DMS 273 treated with DMSO at 0.1 percent for 48 hours (cell line): ENCODE measurements at regions not wholly inside any gene's neighbourhood (a gene's known extent, or its start where the extent isn't known, plus 50 kb on each side); places are given as distances from the start of the nearest gene placed in this dataset.
"Not testable (repeated sequence)": the region's sequence is repeated elsewhere in the genome, so short reads cannot be mapped to it uniquely, and the experiment has no call there.

Experiments
- DNase-seq: peaks from one replicate; lab custom pipeline; 2025; lab: John Stamatoyannopoulos, UW

DNA sequence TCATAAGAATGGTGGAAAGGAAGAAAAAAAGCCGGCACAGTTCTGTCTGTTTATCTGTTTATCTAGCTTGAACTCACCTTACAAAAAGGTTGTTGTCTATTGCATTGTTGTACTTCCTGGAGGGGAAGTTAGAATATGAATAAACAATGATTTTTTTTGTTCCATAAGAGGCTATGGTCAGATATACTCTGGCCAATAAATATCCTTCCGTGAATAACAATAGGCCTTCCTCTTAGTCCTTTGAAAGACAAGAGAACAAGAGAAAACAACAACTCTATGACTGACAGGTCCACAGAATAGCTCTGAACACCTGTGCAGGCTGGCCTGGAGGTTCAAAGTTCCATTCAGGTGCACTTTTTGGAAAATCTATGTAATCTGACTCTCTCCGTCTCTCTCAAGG is 192.8 kb upstream of the KRR1 start:
- no peak for DNase-seq

DNA sequence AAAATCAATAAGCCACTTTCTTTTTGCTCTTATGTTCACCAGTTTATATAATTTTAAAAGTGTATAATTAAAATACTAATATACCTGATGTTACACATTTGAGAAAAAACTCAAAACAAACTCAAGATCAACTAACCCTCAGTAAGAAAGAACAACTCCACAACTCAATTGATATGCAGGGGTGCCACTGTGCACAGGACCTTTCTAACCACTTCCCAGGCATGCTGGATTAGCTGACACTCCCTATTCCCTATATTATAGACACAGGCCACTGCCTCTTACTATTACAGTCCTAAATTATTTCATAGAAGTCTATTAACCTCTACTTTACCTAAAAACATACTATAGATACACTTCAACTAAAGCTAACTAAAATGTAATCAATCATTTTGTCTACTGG is 191.7 kb upstream of the KRR1 start:
- DNase-seq = no peak

DNA sequence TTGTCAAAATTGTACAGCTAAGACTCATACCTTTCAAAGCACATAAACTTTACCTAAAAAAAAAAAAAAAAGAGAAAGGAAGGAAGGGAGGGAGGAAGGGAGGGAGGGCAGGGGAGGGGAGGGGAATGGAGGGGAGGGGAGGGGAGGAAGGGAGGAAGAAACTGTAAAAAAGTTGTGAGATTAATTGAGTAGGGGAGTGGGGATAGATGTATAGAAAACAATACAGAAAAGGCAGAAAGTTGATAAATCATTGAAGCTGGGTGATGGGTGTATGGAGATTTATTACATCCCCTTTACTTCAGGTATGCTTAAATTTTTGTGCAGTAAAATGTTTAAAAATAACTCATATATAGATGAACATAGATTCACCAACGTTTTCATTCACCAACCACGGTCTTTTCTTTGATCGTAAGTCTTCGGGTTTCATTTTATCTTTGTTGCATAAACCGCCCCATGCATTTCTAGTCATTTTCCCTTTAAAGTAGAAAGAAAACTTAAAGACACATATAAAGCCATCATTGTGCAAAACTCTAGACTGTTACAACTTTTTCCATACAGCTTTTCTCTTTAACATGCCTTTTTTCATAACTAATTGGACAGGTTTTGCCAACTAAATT is 191.2 kb upstream of the KRR1 start:
- DNase-seq = no peak

DNA sequence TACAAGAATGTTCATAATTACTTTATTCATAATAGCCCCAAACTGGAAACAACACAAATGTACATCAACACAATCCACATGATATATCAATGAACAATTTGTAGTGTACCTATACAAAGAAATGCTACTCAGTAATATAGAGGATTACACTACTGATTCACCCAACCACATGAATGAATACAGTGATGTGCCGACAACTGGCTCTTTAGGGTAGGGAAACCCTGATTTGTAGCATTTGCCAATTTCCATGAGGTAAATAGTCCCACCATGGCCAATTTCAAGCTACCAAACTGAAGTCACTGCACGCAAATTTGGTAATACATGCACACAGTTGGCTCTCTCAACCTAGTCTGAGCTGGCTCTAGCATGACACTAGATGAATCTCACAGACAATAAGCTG is 190.4 kb upstream of the KRR1 start:
- no peak for DNase-seq

DNA sequence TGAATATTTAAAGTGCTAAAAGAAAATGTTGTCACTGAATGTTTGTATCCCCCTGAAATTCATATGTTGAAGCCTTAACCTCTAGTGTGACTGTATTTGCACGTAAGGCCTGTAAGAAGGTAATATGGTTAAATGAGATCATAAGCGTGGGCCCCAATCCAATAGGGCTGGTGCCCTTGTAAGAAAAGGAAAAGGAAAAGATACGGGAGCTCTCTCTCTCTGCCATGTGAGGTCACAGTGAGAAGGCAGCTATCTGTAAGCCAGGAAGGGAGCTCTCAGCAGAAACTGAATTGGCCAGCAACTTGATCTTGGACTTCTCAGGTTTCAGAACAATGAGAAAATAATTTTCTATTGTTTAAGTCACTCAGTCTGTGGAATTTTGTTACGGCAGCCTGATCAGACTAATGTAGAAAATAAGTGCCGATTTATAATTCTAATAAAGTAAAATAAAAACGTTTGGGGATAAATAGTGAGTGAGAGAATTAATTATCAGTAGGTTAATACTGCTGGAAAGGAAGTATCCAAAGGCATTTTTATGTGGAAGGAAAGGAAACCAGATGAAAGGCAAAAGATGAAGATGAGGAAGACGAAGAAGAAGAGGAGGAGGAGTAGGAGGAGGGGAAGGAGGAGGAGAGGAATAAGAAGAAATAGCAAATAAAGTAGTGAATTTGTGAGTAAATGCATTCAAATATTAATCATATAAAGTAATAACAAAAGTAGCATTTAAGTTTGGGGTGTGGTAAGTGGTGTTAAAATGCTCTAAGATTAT is 188.5 kb upstream of the KRR1 start:
- DNase-seq = no peak

DNA sequence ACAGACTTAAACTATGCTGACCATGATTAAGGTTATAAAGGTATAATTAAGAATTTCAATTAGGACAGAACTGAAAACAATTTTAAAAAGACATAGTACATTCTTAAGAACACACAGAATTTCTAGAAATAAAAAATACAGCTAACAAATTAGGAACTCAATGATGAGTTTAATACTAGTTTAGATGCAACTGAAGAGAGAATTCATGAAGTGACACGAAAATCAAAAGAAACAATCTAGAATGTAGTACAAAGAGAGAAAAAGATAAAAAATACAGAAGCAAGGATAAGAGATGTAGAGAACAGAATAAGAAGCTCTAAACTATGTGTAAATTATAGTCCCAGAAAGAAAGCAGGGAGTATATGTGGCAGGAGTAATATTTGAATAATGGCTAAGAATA is 187.8 kb upstream of the KRR1 start:
- DNase-seq = no peak

DNA sequence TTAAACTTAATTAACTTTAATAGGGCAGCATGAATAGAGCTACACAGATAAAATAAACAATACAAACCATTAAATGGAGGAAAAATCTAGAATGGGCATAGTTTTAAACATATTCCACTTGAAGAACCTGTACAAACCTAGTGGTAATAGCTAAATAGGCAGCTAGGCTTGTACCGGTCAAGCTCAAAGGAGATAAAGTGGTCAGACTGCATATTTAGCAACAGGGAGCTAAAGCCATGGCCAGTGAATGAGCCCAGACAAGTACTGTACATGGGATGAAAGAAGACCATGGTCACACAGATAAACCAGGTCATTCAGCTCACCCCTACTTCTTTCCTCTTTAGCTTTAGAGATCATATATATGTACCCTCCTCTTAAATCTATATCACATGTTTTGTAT is 186.6 kb upstream of the KRR1 start:
- DNase-seq = no peak

DNA sequence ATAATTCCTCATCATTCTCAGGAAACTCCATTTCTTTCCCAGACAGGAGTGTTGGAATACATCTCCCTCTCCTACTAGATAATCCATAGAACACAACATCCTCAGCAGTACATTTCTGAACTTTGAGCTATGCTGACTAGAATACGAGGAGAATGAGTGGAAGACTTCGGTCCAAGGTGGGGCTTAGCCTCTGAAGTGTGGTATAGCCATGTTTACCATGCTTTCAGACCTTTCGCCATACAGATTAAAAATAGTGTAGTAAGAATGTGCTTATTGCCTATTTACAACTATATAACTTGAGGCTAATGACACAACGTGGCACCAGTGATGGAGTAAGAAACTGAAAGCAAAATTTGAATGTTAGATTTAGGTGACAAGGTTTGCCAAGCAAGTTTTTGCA is 184.5 kb upstream of the KRR1 start:
- no peak for DNase-seq

DNA sequence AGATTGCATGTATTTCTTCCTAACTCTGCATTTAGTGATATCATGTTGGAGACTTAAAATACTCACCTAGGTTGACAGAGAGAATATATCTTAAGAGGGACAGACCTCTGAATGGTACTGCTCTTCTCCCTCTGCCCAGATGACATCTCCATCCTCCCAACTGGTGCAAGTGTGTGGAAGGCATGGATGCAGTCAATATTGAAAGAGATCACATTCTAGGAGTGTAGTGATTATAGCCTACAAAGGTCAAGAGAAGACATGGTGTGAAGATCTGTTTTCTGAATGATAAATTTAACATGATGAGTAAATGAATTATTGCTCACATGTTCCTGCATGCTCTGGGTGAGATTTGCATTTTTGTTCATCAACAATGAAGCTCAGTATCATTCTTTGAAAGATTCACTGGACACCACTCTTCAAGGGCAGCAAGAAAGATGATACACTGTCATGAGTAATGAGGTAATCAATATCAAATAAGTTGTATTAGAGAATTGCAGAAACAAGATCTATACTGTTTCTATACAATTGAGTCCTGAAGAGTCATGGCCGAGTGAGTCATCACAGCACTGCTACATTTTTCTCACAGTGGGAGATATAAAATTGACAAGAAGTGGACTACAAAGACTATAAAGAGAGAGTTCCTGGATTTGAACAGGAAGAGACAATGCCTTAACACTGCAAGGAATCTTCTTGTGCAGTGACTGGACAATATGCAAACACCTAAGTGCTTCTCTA is 183.3 kb upstream of the KRR1 start:
- DNase-seq = no peak

DNA sequence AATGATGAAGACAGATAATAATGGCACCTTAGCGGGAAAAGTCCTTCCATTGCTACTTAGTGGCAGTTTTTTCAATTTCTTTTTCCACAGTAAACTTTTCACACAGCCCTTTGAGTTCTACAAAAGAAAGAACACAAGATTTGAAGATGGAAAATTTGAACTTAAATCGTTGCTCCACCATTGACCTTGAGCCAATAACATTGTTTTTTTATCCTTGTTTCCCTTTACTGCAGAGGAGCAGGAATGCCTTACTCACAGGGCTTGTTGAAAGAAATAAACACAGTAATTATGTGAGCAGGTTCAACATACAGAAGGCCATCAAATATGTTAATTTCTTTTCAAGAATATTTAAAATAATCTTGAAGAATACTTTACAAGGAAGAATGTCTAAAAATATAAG is 181.5 kb upstream of the KRR1 start:
- no peak for DNase-seq

DNA sequence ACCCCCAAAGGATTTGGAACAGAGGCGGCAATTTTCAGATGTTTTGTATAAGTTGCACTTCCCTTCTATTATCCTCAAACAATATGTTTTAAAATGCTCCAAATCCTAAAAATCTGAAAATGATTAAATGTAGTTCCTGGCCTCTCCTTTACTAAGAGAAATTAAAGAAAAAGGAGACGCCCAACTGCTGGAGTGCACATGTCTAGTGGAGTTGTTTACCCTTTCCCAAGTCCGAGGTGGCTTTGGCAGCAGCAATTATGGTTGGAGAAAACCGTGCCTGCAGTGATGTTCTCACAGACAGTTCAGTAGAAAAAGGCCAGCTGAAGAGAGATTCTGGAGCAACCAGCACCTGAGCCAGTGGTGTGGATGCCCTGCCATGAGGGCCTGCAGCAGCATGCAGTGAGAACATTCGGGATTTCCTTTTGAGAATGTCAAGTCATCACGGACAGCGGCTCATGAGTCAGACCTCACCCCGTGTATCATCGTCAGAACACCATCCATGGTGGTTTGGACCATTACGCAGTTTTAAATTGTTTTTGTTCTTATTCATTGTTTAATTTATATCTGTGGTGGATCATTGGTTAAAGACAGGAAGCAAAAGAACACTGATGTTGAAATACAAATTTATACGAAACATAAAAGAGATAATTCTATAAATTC is 179.0 kb upstream of the KRR1 start:
- no peak for DNase-seq

DNA sequence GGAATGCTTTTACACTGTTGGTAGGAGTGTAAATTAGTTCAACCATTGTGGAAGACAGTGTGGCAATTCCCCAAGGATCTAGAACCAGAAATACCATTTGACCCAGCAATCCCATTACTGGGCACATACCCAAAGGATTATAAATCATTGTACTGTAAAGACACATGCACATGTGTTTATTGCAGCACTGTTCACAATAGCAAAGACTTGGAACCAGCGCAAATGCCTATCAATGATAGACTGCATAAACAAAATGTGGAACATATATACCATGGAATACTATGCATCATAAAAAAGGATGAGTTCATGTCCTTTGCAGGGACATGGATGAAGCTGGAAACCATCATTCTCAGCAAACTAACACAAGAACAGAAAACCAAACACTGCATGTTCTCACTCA is 174.8 kb upstream of the KRR1 start:
- DNase-seq = not testable (repeated sequence)

DNA sequence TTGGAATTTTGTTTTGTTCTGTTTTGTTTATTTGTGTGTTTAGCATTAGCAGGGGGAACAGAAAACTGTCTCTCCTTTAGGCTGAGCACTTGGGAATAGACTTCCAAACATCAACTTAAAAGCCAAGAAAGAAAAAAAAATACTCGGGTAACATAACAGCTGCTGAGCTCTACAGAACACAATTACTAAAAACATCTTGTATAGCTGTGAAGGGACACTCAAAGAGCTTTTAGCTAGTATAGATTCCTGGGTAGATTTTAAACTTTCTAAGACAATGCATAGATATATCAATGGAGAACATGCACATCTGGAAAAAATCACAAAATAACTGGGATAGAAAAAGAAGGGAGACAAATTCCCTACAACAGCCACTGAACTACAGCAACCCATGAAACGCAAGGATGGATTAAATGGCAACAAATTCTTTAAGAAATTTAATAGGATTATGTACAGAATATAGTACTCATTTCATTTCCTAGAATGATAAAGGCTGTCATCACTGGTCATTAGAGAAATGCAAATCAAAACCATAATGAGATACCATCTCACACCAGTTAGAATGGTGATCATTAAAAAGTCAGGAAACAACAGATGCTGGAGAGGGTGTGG is 174.3 kb upstream of the KRR1 start:
- DNase-seq = no peak

DNA sequence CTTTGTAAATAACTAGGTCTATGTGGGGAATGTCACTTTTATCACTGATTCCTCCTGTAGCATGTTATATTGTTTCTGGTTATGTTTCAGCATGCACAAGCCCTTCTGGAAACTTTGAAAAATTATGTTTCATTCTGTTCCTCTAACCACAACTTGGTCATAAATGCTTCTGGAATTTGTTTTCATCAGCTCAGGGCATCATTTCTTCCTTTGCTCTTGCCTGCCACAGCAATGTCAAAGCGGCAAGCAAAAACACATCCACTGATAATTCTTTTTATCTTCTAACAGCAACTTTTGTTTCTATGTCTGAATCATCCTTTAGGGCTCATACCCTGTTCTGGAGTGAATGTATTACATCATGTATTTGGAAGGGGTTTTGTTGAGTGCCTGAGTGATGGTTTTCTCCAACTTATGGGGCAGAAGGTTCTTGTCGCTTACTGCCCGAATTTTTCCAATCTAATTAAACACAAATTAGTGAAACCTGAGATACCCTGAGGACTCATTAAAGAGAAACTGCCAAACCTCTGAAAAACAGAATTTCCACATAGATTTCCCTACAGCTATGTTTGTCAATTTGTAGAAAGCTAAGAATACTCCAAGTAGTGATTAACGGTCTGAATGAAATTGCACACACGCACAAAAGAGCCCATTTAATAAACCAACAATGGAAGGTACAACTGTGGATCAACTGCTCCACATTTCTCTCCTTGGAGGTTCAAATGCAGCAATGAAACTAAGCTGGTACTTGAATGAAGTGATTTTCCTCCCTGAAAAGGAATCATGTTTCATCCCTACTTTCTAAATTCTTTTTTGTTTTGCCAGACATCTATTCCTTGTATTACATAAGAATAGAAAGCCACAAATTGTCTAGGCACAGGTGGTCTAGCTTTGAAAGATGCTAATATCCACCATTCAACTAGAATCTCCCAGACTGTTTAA is 173.5 kb upstream of the KRR1 start:
- no peak for DNase-seq

DNA sequence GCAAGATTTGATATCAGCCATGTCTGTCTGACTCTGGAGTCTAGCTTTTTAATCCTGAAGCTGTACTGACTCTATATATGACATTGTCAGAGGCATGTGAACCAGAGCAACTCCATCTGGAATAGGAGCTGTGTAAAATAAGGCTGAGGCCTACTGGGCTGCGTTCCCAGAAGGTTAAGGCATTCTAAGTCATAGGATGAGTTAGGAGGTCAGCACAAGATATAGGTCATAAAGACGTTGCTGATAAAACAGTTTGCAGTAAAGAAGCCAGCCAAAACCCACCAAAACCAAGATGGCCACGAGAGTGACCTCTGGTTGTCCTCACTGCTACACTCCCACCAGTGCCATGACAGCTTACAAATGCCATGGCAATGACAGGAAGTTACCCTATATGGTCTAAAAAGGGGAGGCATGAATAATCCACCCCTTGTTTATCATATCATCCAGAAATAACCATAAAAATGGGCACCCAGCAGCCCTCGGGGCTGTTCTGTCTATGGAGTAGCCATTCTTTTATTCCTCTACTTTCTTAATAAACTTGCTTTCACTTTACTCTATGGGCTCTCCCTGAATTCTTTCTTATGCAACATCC is 172.7 kb upstream of the KRR1 start:
- not testable (repeated sequence) for DNase-seq

DNA sequence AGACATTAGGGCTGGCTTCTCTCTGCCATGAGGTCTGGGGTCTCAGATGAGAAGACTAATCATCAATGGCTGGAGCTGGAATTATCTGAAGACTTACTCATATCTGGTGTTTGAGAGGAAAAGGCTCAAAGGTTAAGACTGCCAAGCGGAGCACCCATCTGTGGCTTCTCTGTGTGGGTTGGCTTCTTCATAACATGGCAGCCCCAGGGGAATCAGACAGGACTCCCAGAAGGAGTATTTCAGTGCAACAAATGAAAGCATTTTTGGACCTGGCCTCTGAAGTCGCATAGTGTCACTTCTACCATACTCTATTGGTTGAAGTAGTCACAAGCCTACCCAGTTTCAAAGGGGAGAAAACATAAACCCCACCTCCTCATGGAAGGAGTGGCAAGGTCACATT is 171.8 kb upstream of the KRR1 start:
- DNase-seq = no peak

DNA sequence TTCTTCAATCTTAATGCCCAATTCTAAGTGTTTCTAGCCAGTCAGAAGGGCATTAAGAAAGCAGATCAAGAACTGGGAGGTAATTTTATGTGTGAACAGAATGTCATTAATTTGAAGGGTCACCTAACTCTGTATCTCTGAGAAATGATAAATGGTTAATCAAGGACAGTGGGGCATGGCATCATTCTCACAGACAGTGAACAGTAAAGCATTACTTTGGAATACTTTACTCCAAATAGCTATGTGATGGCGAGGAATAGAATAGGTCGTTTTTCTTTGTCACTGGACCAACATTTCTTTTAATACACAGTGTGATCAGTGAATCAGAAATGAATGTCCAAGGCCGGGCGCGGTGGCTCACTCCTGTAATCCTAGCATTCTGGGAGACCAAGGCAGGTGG is 166.1 kb upstream of the KRR1 start:
- DNase-seq = no peak

DNA sequence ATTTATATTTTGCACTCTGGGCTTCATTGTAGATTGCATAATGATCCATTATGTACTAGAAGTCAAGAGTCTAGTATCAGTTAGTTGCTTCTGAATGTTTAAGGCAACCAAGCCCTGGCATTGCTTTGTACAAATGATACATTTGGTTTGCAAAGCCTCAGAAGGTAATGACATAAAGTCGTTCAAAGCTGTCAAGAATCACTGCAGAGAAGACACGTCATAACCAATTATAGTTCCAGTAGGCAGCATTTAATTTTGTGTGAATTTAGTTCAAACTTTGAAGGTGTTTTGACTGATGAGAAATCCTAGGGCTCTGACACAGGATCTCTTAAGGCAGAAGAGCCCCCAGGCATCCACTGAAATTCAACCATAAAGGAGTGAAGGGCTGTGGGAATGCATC is 163.0 kb upstream of the KRR1 start:
- DNase-seq = no peak

DNA sequence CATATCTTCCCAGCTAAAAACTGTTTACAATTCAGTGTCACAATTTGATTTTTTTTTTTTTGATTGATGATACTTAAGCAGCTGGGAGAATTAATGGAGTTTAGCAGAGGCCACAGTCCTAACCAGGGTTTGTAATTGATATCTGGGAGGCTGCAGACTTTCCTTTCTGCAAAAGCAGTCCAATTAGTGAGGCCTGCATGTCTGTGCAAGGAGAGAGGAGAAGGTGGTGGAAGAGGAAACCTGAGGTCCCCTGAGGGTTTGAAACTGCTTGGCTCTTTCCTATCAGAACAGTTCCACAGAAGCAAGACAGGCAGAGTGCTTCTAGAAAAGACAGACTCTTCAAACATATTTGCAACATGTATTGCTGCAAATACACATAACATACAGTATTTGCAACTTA is 160.8 kb upstream of the KRR1 start:
- peak; percentile 15 for DNase-seq

DNA sequence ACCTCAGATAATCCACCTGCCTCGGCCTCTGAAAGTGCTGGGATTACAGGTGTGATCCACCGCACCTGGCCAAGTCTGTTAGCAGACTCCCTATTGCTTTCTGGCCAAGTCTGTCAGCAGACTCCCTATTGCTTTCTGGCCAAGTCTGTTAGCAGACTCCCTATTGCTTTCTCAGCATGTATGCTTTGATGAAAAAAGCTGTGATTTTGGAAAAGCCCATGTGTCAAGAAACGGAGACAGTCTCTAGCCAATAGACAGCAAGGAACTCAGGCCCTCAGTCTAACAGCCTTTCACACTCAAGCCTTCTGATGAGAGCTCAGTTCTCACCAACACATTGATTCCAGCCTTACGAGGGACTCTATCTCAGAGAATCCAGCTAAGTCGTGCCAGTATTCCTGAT is 158.8 kb upstream of the KRR1 start:
- no peak for DNase-seq

DNA sequence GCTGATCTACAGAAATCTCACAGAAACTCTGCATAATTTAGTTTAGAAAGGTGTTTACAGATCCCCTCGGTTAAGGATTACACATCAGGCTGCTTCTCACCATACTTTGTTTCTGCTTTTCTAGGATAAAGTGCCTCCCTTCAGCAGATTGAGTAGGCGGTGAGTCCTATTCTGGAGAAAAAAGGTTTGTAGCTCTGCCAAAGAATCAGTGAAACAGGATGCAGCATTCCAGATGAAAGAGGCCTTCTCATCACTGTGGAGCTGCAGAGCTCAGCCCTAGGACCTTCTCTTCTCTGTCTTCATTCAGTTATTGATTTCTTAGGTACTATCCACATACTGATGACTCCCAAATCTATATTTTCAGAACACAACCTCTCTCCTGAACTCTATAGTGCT is 155.5 kb upstream of the KRR1 start:
- no peak for DNase-seq
